Right ventricle myocardium inferior (tissue), 1 donor: ENCODE measurements at regions not wholly inside any gene's neighbourhood (a gene's known extent, or its start where the extent isn't known, plus 50 kb on each side); places are given as distances from the start of the nearest gene placed in this dataset.
"Not testable (repeated sequence)": the region's sequence is repeated elsewhere in the genome, so short reads cannot be mapped to it uniquely, and the experiment has no call there.

ENCODE experiments used
- ATAC-seq: fragments of 200-7000 bp; cut with Tn5 transposase; one replicate; pipeline ENCODE4 v1.9.1; 2020; ENCODE audit warnings: mild to moderate bottlenecking, moderate library complexity
- DNase-seq: peaks from one replicate; pipeline ENCODE4 v3.0.0; 2021; ENCODE audit errors: missing footprints
- intact Hi-C: fragments of 100-400 bp; cut with DNase I; formaldehyde crosslinking; loops from one replicate; pipeline ENCODE4 v1.11.0; 2022
- donor health status: DM: no; HTN: yes; CAD: no; lungs with severe emphysema.

DNA sequence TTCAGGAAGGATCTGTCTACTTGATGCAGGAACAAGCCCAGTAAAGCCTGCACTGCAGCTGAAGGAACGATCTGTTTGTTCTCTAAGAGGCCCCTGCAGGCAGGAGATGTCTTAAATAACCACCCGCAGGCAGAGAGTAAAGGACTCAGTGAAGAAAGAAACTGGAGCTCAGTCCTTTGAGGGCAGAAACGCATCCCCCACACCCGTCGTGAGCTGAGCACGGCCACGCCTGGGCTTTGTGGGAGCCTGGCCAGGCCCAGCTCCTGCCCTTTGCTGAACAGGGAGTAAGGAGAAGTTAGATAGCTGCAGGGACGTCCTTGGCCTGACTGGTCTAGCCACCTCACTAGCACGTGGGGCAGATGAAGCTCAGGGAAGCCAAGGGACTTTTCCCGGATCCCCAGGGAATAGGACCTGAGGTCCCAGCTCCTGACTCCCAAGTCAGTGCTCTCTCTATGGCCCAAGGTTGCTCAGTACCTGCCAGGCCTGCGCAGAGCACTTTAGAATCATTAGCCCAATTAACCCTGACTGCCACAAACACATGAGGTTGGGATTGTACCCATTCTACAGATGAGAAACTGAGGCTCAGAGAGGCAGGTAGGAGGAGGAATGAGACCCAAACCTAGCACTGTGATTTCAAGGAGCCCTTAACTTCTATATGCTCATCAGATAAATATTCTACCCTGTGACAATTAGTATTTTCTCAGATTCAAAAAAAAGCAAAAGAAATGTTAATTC, 194.2 kb upstream of the SULF2 start:
- DNase-seq, ATAC-seq, intact Hi-C loops: not testable (repeated sequence)

DNA sequence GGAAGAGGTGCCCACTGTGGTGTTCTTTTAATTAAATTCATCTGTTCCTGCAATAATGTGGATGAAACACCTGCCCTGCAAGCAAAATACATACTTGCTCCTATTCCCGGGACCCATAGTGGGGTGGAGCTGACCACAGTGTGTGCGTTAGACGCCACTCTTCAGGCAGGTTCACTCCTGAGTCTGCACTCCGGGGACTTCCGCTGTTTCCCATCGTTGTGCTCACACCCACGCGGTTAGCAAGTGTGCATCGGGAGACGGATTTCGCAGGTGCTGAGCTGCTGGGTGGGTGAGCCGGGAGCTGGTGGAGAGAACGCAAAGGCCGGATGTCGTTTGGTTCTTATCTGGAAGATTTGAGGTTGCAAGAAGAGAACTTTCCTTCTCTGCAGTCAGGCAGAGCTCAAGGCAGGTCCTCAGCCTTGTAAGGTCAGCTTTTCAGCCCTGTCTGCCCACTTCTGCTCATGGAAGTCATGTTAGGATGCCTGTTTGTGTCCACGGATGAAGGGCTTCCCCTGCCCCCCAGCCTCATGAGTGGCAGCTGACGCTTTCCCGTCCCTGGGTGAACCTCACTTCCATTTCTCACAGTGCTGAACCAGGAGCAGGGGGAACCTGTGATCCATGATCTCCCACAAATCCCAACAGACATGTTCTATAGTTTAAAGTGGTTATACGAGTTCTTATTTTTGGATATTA, 193.3 kb upstream of the SULF2 start:
- intact Hi-C loops, ATAC-seq, DNase-seq: not testable (repeated sequence)

DNA sequence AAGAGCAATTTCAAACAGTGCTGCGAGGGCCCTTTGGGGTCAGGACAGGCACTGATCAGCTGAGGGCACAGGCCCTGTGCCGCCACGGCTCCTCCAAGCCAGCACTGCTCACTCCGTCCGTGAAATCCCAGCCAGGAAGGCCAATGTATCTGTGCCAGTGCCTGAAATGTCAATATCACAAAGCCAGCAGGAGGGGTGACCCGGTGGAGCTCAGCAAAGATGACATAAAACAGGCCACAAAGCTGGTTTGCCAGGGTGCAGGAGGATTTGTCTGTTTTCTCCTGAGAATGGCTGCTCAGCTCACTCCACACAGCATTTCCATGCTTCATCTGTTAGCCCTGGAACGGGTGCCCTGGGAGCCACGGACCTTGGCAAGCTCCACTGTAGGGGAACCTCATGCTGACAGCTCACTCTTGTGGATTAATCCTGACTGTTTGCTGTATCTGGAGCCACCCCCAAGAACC, 192.5 kb upstream of the SULF2 start:
- intact Hi-C loops = not testable (repeated sequence)
- ATAC-seq = peak; percentile 35

DNA sequence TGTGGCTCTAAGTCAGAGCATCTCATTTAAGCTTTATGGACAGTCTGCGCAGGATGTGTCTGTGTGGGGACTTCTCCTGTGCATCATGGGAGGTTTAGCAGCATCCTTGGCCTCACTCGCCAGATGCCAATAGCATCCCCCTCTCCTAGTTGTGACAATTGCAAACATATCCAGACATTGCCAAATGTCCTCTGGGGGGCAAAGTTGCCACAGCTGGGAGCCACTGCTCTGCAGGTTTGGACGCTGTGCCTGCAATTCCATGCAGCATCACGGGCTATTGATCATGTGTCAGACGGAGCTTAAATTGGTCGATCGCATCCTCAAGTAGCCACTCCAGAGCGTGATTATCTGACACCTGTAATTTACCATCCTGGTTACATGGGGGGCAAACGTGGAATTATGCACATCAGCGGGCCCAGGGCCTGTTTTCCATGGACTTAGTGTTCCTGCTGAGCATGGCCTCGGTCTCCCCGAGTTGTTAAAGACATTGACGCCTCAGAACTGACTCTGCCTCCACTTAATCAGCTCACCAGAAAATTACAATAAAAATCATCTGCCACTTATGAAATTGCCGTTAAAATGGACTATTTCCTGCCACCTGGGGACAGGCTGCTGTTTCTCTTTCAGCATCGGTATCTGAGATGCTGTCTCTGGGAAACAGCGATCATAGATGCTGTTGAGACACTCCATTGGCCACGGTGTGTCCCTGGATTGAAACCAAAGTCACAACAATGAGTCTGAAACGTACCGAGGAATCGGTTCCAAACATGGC, 191.9 kb upstream of the SULF2 start:
- intact Hi-C loops, DNase-seq, ATAC-seq: not testable (repeated sequence)

More for the DNA sequence above, 192.5 kb upstream of the SULF2 start:
- not testable (repeated sequence) for DNase-seq

DNA sequence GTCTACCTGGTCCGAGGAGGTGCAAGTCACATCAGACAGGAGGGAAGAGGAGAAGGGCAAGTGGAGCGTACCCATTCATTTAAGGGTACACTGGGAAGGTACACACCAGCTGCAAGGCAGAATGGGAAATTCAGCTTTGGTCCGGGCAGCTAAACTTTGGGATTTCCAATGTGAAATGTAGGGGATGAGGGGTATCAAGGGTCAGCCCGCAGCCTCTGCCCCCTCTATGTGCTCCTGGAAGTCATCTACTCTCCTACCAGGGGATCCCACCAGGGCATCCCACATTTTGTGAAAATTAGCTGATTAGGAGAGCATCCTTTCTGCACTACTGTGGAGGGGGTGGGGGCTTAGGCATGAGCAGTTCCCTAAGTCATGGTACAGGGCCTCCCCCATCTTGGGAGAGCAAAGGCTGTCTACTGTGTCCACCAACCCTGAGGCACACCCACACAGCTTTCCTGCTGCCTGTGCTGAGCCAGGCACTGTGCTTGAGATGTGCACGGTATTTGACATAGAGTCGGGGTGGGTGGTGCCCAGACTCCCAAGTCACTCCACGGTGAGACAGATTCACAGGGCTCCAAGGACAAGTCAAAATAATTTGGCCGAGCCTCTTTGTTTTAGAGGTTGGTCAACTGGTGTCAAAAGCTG, 189.1 kb upstream of the SULF2 start:
- intact Hi-C loops = no loop called here
- DNase-seq (no peak), ATAC-seq (no peak)

DNA sequence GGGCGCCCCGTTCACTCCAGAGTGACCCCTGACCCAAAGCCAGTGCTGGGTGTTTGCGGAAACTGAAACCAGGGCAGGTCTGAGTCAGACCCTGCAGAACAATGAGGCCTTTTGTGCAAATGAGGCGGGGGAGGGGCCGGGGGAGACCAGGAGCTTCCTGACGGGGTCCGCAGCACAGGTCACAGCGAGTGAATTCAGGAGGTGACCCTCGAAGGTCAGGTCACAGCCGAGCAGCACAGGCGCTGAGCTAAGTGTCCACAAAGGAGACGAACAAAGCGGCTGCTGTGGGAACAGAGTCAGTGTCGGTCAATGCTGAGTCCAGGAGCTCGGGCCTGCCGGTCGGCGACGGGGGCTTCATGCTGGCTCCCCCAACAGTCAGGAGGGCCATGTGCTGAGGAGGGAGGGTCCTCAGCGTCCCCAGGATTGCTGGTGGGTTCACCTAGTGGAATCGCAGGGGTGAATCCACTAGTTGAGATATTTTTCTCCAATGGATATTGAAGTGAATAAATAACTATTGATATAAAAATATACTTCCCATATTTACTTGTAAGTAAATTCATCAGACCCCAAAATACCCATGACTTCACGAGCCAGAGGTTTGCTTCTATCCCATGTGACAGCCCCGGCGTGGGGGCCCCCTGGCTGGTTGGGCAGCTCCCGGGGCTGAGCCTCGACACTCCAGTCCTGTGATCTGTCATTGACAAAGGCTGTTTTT, 188.4 kb upstream of the SULF2 start:
- DNase-seq = no peak
- ATAC-seq = no peak
- intact Hi-C loops = no loop called here

DNA sequence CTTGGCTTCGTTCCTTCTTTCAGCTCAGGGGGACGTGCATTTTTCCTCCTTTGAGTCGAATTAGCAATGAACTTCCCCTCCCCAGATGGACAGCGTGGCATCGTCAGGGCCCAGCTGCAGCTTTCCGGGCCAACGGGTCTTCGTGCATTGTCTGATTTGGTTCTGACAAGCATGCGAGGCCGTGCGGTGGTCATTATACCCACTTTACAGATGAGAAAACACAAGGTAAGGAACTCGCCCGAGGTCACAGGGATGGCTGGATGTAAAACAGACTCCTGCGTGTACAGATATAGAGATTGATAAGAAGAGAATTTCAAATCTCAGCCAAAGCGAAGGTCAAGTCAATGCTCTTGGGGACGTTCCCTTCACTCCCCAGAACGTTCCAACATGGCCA, 187.6 kb upstream of the SULF2 start:
- ATAC-seq (no peak), DNase-seq (no peak)
- intact Hi-C loops = no loop called here

DNA sequence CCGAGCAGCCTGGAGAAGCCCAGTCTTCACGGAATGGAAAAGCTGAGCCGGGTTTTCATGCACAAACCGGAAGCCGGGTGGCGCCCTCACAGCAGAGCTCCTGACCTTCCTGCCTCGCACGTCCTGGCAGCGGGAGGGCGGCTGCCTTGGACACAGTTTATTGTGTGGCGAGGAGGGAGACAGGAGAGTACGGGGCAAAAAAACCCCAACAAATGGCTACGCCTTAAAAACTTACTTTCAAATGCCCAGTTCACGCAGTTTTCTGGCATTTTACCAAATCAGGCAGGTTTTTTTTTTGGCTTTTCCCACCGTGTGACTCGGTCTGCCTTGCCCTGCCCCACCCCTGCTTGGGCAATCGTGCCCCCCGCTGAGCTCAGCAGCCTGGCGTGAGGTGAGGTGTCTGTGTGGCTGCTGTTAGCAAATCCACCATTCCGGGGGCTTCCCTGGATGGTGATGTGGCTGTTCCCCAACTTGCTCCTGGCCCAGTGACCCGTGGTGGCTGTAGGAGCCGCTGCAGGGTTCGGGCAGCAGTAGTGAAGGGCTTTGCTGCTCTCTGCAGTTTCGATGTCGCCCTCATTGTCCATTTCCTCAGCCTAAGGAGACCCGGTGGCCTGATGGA, 187.1 kb upstream of the SULF2 start:
- DNase-seq, ATAC-seq, intact Hi-C loops: not testable (repeated sequence)

DNA sequence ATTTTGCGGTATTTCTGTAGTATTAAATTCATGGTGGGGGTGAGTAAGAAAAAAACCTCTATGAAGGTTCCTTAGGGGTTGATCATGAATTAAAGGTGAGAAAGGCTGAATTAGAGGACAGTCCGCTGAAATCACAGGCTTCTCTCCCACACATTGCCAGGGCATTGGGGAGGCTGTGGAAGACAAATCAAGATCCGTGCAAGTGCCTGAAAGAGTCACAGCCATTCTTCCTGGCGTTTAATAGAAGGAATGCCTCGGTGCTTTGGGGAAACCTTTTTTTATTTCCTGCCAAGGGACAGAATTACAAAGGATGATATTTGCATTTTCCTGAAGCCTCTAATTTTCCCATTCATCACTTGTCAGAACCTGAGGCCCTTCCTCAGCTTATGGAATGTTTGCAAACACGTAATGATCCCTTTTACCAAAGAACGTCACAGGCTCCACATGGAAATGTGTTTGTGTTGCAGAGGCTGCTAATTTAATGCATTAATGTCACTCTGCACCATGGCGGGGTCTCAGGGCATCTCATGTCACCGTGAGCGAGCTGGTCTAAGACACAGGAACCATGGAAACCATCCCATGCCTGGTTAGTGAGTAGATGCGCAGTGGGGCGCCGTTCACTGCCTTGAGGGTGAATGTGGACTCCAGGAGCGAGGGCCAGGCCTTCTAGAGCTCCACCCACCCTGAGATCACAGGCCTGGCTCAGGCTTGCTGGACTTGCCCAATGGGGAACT, 185.9 kb upstream of the SULF2 start:
- no peak for DNase-seq
- ATAC-seq = no peak
- intact Hi-C loops = no loop called here

DNA sequence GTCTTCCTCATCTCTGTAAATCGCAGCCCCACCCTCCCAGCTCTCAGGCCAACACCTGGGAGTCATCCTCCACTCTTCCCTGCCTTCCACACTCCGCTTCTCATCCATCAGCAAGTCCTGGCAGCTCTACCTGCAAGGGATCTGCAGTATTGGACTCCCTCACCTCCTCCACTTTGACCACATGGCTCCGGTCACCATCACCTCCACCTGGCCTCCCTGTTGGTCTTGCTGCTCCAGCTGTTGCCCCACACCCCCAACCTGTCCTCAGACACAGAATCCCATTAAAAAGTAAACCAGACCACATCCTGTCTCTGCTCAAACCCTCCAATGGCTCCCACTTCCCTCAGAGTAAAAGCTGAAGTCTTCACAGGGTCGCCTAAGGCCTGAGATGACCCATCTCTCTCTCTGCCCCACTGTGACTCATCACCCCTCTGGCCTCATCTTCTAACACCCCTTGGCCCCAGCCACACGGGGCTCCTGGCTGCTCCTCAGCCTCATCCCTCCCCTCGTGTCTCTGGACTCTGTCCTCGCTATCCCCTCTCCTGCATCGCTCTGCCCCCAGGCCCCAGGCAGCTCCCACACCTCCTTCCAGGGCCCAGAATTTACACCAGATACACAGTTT, 185.1 kb upstream of the SULF2 start:
- intact Hi-C loops = no loop called here

DNA sequence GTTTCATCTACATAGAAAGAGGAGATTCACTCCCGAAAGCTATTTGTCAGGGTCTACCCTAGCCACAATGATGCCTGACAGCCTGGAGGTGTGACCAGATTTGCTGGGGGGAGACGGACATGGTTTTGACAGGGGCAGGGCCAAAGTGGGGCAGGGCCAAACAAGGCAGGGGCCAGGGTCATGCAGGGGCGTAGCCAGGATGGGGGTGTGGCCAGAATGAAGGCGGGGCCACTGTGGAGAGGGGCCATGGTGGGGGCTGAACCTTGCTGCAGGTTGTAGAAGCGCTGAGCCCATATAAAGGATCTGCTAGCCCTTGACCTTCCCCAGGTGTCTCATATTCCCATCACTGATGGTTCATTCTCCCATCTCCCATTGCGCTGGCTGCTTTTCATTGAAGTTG, 184.1 kb upstream of the SULF2 start:
- intact Hi-C loops = no loop called here

More for the DNA sequence above, 185.1 kb upstream of the SULF2 start:
- ATAC-seq (no peak), DNase-seq (no peak)

DNA sequence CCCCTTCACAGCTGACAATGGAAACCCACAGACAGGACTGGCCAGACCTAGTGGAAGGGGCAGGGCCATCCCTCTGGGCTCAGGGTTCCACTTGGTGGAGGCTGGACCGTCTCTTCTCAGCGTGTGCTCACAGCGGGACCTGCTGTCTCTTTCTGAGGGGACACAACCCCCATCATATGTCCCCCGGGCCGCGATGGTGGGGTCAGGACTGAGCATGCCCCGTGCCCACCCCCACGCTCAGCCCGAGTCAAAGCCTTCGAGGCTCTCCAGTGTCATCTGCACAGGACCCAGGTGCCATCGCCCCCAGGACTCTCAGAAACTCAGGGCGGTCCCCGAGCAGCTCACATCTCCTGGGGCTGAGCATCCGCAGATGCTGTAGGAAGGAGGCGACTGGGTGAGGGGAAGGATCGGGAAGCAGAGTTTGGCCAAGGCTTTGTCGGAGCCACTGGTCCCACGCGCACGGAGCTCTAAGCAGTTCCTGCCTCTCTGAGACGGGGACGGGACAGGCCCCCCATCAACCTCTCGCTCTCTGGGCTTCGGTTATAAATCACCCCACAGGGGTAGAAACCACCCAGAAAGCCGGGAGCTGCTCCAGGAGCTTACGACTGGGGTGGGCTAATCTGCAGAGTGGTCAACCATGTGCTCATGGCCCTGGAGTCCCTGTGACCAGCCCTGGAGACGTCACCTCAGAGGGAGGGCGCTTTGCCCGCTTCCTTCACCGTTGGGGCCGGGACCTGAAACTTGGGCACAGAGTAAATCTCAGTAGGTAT, 183.4 kb upstream of the SULF2 start:
- DNase-seq (no peak), ATAC-seq (no peak)
- intact Hi-C loops = no loop called here

More for the DNA sequence above, 184.1 kb upstream of the SULF2 start:
- DNase-seq (no peak), ATAC-seq (no peak)

DNA sequence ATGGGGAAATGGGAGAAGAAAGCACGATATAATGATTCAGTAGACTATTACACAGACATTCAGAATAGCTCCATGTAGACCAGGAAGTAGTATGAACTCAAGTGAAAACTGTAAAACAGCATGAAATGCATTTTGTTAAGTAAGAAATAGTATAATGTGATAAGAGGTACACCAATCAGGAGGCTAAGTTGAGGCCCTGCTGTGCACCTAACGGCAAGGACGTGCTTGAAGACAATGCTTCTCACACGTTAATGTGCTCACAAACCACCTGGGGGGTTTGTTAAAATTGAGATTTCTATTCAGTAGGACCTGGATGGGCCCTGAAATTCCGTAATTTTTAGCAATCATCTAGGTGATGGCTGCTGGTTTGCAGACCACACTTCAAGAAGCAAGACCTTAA, 178.9 kb upstream of the SULF2 start:
- intact Hi-C loops = no loop called here
- ATAC-seq = no peak

DNA sequence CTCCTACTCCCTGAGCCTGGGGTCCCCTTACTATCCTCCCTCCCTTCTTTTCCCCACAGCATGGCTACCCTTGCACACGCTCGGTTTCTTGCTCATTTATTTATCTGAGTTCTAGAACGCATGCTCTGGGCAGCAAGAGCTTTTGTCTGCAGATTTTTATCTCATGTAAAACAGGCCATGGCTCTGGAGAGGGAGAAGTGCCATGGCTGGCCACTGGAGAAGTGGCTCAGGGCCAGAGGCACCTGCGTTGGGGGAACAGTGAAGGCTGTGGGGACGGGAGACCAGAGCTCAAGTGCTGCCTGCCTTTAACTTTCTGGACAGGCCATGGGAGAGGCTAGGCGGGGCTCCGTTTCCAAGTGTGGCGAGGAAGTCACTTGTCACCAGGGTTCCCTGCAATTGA, 177.7 kb upstream of the SULF2 start:
- no peak for ATAC-seq
- intact Hi-C loops = no loop called here
- no peak for DNase-seq

More for the DNA sequence above, 178.9 kb upstream of the SULF2 start:
- no peak for DNase-seq

DNA sequence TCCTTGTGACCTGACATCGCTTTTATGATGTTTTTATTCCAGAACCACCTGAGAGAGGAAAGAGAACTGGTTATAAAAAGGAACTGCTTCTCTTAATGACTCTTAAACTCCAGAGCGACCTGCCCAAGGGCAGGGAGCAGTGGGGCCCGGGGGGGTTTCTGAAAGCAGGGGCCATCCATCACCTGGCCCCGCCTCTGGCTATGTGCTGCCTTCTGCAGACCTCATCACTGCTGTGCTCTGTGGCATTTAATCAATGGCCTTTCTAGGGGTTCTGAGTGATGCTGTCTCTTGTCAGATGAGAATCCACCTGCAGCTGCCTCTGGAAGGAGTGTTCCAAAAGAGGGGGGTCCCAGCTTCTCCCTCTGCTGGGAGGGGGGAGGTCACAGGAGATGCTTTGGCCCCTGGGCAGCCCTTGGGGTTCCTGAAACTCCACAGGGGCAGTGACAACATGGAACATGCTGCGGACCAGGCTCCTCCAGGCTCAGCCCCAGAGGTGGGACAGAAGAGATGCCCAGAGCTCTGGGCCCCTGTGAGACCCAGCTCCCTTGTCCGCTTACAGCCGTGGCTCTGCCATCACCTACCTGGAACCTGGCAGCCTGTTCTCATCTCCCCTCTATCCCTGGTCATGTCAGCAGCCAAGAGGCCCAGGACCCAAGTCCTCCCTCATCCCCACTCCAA, 177.1 kb upstream of the SULF2 start:
- intact Hi-C loops = no loop called here
- ATAC-seq (no peak), DNase-seq (no peak)
